A673 (cell line): ENCODE measurements at regions not wholly inside any gene's neighbourhood (a gene's known extent, or its start where the extent isn't known, plus 50 kb on each side); places are given as distances from the start of the nearest gene placed in this dataset.

Source experiments
- BruUV-seq: library from RNA; stranded (reverse); fragments of 400-500 nt; replicated peaks from 2 replicates; lab custom pipeline; 2021; lab: Mats Ljungman, UMichigan
- CTCF ChIA-PET: fragments of 300-600 bp; sonication (Branson Sonifier 250); formaldehyde crosslinking; loops from one replicate; lab custom pipeline; 2022; ENCODE audit warnings: antibody characterized with exemption; lab: Charles Lee
- POLR2A ChIA-PET: fragments of 300-600 bp; sonication (Branson Sonifier 250); formaldehyde crosslinking; loops from one replicate; lab custom pipeline; 2022; ENCODE audit warnings: antibody characterized with exemption; ENCODE audit not compliant: low non-redundant PET; lab: Charles Lee
- DNase-seq: peaks from one replicate; pipeline ENCODE4 v3.0.0-alpha.2; 2015; ENCODE audit warnings: low spot score
- H3K27ac ChIP-seq: fragments of 200-600 bp; sonication (generic); 2 replicates; pipeline ENCODE4 v1.5.1; 2016; ENCODE audit warnings: mixed run types, low read depth, mild to moderate bottlenecking, mixed read lengths, antibody characterized with exemption, low read length; ENCODE audit not compliant: poor library complexity, severe bottlenecking
- H3K27me3 ChIP-seq: fragments of 200-600 bp; sonication (generic); replicated peaks from 2 replicates; pipeline ENCODE4 v1.6.1; 2017; ENCODE audit warnings: mixed run types, low read depth, mild to moderate bottlenecking, mixed read lengths, antibody characterized with exemption, low read length; ENCODE audit not compliant: insufficient read depth, poor library complexity
- H3K36me3 ChIP-seq: fragments of 200-600 bp; sonication (generic); 2 replicates; pipeline ENCODE4 v1.6.1; 2016; ENCODE audit warnings: mixed run types, mild to moderate bottlenecking, mixed read lengths, antibody characterized with exemption, low read length; ENCODE audit not compliant: insufficient read depth, poor library complexity, severe bottlenecking
- H3K4me1 ChIP-seq: fragments of 200-600 bp; sonication (generic); 2 replicates; pipeline ENCODE4 v1.6.1; 2017; ENCODE audit warnings: mixed run types, mild to moderate bottlenecking, mixed read lengths, antibody characterized with exemption, low read length; ENCODE audit not compliant: insufficient read depth, poor library complexity, severe bottlenecking
- H3K4me3 ChIP-seq: fragments of 200-600 bp; sonication (generic); 2 replicates; pipeline ENCODE4 v1.5.1; 2016; ENCODE audit warnings: low read depth, mixed run types, mild to moderate bottlenecking, mixed read lengths, low read length; ENCODE audit not compliant: poor library complexity, severe bottlenecking
- H3K9me3 ChIP-seq: fragments of 200-600 bp; sonication (generic); 2 replicates; pipeline ENCODE4 v1.6.1; 2016; ENCODE audit warnings: mixed run types, low read depth, mild to moderate bottlenecking, mixed read lengths, antibody characterized with exemption, low read length; ENCODE audit not compliant: poor library complexity, severe bottlenecking
- EZH2 ChIP-seq: fragments of 200-600 bp; sonication (generic); IDR thresholded peaks from 2 replicates; pipeline ENCODE4 v1.6.1; 2017; ENCODE audit warnings: borderline replicate concordance, low read depth, mild to moderate bottlenecking, mixed read lengths, antibody characterized with exemption, low read length; ENCODE audit not compliant: poor library complexity, severe bottlenecking
- intact Hi-C: fragments of 100-400 bp; cut with micrococcal nuclease; formaldehyde crosslinking; loops from one replicate; pipeline ENCODE4 v1.10.0; 2022; ENCODE audit not compliant: unreplicated experiment
- TF ChIP-seq, protein P1 (sequence below): fragments of 300-800, 200-600 bp; sonication (generic); conservative IDR thresholded peaks from 2 replicates; pipeline ENCODE4 v1.5.1; 2017; ENCODE audit warnings: low read depth, mild to moderate bottlenecking, antibody characterized with exemption, low read length, moderate library complexity, mixed read lengths

DNA sequence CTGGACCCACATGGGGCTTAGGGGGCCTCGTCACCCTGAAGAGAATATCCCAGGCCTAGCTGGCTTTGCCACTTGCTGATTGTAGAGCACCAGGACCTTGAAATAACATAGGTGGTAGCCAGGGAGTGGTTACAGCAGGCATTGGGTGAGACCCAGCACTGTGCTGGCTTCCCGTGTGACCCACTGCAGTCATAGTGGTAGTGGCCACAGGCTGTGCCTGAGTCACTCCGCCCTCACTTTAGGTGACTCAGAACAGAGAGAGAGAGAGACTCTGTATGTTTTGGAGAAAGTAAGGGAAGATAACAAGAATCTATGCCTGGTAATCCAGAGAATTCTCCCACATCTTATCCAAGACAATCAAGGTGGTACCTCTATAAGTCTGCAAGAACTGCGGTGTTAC is 98.7 kb upstream of the LHX8 start:
- Histone ChIP-seq H3K36me3 (no peaks in the 10 kb centered on the region), H3K9me3 (peaks cover 6% of the 10 kb centered on the region), H3K27ac (no peak overlapping the region), H3K27me3 (no peaks in the 10 kb centered on the region), H3K4me3 (no peak overlapping the region), H3K4me1 (no peaks in the 10 kb centered on the region)
- intact Hi-C loops: no loop called here
- ChIA-PET CTCF (no interaction called here), POLR2A (no interaction called here)
- TF ChIP-seq, protein P1, sequence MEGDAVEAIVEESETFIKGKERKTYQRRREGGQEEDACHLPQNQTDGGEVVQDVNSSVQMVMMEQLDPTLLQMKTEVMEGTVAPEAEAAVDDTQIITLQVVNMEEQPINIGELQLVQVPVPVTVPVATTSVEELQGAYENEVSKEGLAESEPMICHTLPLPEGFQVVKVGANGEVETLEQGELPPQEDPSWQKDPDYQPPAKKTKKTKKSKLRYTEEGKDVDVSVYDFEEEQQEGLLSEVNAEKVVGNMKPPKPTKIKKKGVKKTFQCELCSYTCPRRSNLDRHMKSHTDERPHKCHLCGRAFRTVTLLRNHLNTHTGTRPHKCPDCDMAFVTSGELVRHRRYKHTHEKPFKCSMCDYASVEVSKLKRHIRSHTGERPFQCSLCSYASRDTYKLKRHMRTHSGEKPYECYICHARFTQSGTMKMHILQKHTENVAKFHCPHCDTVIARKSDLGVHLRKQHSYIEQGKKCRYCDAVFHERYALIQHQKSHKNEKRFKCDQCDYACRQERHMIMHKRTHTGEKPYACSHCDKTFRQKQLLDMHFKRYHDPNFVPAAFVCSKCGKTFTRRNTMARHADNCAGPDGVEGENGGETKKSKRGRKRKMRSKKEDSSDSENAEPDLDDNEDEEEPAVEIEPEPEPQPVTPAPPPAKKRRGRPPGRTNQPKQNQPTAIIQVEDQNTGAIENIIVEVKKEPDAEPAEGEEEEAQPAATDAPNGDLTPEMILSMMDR: no peak
- TF ChIP-seq EZH2: no peak
- no peak for DNase-seq
- BruUV-seq: no TSS peak

DNA sequence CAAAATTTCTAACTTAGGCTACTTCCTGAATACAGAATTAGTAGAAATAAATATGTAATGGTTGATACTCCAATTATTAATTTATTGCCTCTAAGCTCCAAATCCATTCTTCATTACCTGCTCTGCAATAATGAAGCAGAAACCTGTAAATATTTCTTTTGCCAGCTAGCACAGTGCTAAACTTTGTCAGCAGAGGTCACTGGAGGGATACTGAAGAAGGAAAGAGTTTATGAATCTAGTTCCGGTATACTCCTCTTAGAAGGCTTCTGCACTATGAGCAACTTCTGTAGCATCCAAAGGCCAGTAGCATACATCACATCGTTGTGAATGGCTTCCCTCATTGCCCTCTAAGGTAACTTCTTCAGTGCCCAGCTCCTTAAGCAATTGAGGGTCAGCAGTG is 81.0 kb upstream of the LHX8 start:
- ChIA-PET CTCF (no interaction called here), POLR2A (no interaction called here)
- intact Hi-C loops: no loop called here
- Histone ChIP-seq H3K9me3 (no peaks in the 10 kb centered on the region), H3K27me3 (no peaks in the 10 kb centered on the region), H3K4me1 (no peaks in the 10 kb centered on the region), H3K27ac (no peak overlapping the region), H3K4me3 (no peak overlapping the region), H3K36me3 (no peaks in the 10 kb centered on the region)
- TF ChIP-seq, protein P1: 0 out of 2 replicates have a peak, but pooled peaks have one; percentile 12
- no peak for TF ChIP-seq EZH2
- BruUV-seq: no TSS peak
- no peak for DNase-seq

- BruUV-seq: no TSS peak
- H3K36me3 ChIP-seq: no peaks in the 10 kb centered on the region
- intact Hi-C loops: no loop called here
- H3K4me3 ChIP-seq: no peak overlapping the region
- TF ChIP-seq, protein P1: no peak
- TF ChIP-seq EZH2: no peak
- DNase-seq: no peak
- CTCF ChIA-PET: no interaction called here
- no peaks in the 10 kb centered on the region for H3K27me3 ChIP-seq
- POLR2A ChIA-PET: no interaction called here
- H3K27ac ChIP-seq: no peak overlapping the region
- no peaks in the 10 kb centered on the region for H3K4me1 ChIP-seq
- H3K9me3 ChIP-seq: no peaks in the 10 kb centered on the region
Measured at GRCh38 chr1:75058424-75058823, 75.8 kb upstream of the LHX8 start.
